Activated T-helper 1 cell treated with anti-CD3 and anti-CD28 coated beads, Interleukin-12 subunit alpha, Interleukin-12 subunit beta, Interleukin-2, Interleukin-4 antibody, amounts not matched to agents 30 ng/mL and 10 ng/mL and 1 ng/mL, durations not matched to agents 14 hours and 24 hours and 36 hours (primary cell): ENCODE measurements at regions not wholly inside any gene's neighbourhood (a gene's known extent, or its start where the extent isn't known, plus 50 kb on each side); places are given as distances from the start of the nearest gene placed in this dataset.

Experiments used
- DNase-seq: peaks from one replicate; pipeline ENCODE4 v3.0.0; 2021; ENCODE audit warnings: low spot score
- H3K27ac Mint-ChIP-seq: one replicate; pipeline ENCODE4 v1.8.0; 2021; ENCODE audit warnings: mild to moderate bottlenecking, mixed read lengths
- H3K27me3 Mint-ChIP-seq: one replicate; pipeline ENCODE4 v1.8.0; 2022; ENCODE audit warnings: mild to moderate bottlenecking, moderate library complexity, mixed read lengths; ENCODE audit not compliant: insufficient read depth
- H3K36me3 Mint-ChIP-seq: one replicate; pipeline ENCODE4 v1.8.0; 2021; ENCODE audit warnings: low read depth, mixed read lengths
- H3K4me1 Mint-ChIP-seq: one replicate; pipeline ENCODE4 v1.8.0; 2021; ENCODE audit warnings: low read depth, mixed read lengths
- H3K4me3 Mint-ChIP-seq: one replicate; pipeline ENCODE4 v1.8.0; 2021; ENCODE audit warnings: mild to moderate bottlenecking, moderate library complexity, mixed read lengths
- H3K9me3 Mint-ChIP-seq: one replicate; pipeline ENCODE4 v1.8.0; 2021; ENCODE audit warnings: mixed read lengths
- intact Hi-C: fragments of 100-400 bp; cut with micrococcal nuclease; formaldehyde crosslinking; loops from one replicate; pipeline ENCODE4 v1.15.1; 2024

- no peaks in the 10 kb centered on the region for H3K36me3 Mint-ChIP-seq
- no peaks in the 10 kb centered on the region for H3K27me3 Mint-ChIP-seq
- no peak for DNase-seq
- intact Hi-C loops = no loop called here
- H3K9me3 Mint-ChIP-seq = peaks cover 23% of the 10 kb centered on the region
- H3K27ac Mint-ChIP-seq = no peak overlapping the region
- H3K4me3 Mint-ChIP-seq = no peak overlapping the region
- H3K4me1 Mint-ChIP-seq = no peaks in the 10 kb centered on the region
These were observed 90.1 kb upstream of the FOXG1 start for GRCh38 chr14:28676479-28676878.

- no peak overlapping the region for H3K27ac Mint-ChIP-seq
- intact Hi-C loops = no loop called here
- DNase-seq = no peak
- H3K36me3 Mint-ChIP-seq = no peaks in the 10 kb centered on the region
- no peaks in the 10 kb centered on the region for H3K27me3 Mint-ChIP-seq
- no peaks in the 10 kb centered on the region for H3K4me1 Mint-ChIP-seq
- no peak overlapping the region for H3K4me3 Mint-ChIP-seq
- peaks cover 24% of the 10 kb centered on the region for H3K9me3 Mint-ChIP-seq
These were observed 89.2 kb upstream of the FOXG1 start for GRCh38 chr14:28677381-28677780.

DNA sequence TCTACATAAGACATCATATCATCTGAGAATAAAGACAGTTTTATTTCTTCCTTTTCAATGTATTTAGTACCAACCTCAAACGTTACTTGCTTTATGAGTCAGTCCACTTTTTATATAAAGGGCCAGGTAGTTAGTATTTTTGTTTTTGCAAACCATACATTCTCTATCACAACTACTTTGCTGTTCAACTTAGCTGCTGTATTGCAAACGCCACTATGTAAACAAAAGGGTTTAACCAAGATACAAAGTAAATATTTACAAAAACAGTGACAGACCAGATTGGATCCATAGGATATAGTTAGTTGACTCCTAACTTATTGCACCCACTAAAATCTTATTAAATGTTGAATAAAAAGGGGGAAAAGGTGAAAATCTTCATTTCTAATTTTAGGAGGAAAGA, 87.7 kb upstream of the FOXG1 start:
- no peaks in the 10 kb centered on the region for H3K36me3 Mint-ChIP-seq
- H3K27ac Mint-ChIP-seq = no peak overlapping the region
- no peaks in the 10 kb centered on the region for H3K27me3 Mint-ChIP-seq
- intact Hi-C loops = no loop called here
- peaks cover 18% of the 10 kb centered on the region for H3K9me3 Mint-ChIP-seq
- no peak for DNase-seq
- H3K4me3 Mint-ChIP-seq = no peak overlapping the region
- no peaks in the 10 kb centered on the region for H3K4me1 Mint-ChIP-seq

DNA sequence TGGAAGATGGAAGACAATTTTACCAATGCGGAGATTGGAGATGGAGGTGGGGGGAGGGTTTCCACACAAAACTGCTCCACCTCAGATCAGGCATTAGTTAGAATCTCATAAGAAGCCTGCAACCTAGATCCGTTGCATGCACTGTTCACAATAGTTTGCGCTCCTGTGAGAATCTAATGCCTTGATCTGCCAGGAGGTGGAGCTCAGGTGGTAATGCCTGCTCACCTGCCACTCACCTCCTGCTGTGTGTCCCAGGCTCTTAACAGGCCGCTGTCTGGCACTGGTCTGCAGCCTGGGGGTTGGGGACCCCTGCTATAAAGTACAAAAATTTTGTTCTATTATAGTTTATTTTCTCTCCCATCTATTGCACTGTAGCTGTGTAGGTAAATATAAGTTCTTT, 84.9 kb upstream of the FOXG1 start:
- H3K4me3 Mint-ChIP-seq = no peak overlapping the region
- no peak for DNase-seq
- peaks cover 12% of the 10 kb centered on the region for H3K9me3 Mint-ChIP-seq
- no peaks in the 10 kb centered on the region for H3K36me3 Mint-ChIP-seq
- H3K27me3 Mint-ChIP-seq = no peaks in the 10 kb centered on the region
- intact Hi-C loops = no loop called here
- H3K4me1 Mint-ChIP-seq = no peaks in the 10 kb centered on the region
- H3K27ac Mint-ChIP-seq = no peak overlapping the region

GRCh38 chr14:28690029-28690692, 76.4 kb upstream of the FOXG1 start:
- no peaks in the 10 kb centered on the region for H3K4me1 Mint-ChIP-seq
- intact Hi-C loops = no loop called here
- H3K36me3 Mint-ChIP-seq = no peaks in the 10 kb centered on the region
- no peak overlapping the region for H3K4me3 Mint-ChIP-seq
- DNase-seq = no peak
- H3K27me3 Mint-ChIP-seq = no peaks in the 10 kb centered on the region
- H3K27ac Mint-ChIP-seq = no peak overlapping the region
- peaks cover 20% of the 10 kb centered on the region for H3K9me3 Mint-ChIP-seq

DNA sequence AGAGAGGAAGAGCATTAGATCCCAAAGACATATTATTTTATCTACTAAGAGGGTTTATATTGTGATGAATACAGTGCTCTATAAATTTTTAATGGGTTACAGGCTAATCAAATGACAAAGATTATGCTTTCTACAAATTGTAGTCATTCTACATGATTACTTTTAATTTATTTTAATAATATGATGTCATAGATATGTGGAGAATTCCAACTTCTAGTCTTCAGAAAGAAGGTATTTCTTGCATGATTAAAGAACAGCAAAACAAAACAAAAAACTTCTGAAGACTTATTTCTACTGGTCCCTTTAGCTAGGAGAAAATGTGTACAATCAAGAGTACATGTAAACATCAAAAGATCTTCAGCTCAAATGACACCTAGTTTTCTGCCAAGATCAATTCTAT, 71.5 kb upstream of the FOXG1 start:
- no peak for DNase-seq
- intact Hi-C loops = no loop called here
- no peaks in the 10 kb centered on the region for H3K27me3 Mint-ChIP-seq
- H3K4me3 Mint-ChIP-seq = no peak overlapping the region
- H3K36me3 Mint-ChIP-seq = no peaks in the 10 kb centered on the region
- no peaks in the 10 kb centered on the region for H3K4me1 Mint-ChIP-seq
- H3K27ac Mint-ChIP-seq = no peak overlapping the region
- H3K9me3 Mint-ChIP-seq = peaks cover 14% of the 10 kb centered on the region

DNA sequence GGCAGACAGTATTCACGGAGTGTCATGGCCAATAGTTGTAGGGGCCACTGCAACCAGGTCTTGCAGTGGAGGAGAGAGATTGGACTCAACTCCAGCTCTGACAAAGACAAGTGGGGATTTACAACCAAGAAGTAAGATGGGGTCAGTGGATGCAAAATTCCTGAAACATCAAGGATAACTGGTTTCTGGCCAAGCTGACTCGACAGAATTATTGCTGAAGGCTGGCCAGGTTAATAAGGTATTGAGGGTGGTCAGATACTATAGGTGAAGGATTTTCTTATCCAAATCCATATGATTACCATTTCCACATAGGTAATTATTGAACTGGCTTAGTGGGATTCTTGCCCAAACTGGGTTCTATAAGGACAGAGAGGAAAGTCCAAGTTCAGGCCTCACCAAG, 64.9 kb upstream of the FOXG1 start:
- Mint-ChIP-seq H3K27ac (no peak overlapping the region), H3K4me1 (no peaks in the 10 kb centered on the region), H3K36me3 (no peaks in the 10 kb centered on the region), H3K9me3 (peaks cover 8% of the 10 kb centered on the region), H3K4me3 (no peak overlapping the region), H3K27me3 (no peaks in the 10 kb centered on the region)
- DNase-seq = no peak
- intact Hi-C loops = no loop called here

DNA sequence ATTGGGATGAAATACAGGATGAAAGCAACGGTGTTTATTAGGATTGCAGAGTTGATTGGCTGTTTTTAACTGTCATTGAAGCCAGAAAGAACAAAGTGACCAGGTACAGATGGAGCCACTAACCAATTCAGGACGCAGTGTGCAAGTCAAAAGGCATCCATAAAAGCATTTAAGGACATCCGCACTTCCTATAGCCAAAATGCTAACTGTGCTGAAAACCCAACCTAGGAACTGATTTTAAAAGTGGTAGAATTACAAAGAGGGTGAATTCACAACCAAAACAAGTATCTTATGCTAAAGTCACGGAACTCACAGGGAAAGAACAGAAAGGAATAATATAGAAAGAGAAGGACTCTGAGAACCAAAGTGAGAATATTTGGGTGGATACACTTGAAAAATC, 63.1 kb upstream of the FOXG1 start:
- intact Hi-C loops = no loop called here
- no peak overlapping the region for H3K27ac Mint-ChIP-seq

DNA sequence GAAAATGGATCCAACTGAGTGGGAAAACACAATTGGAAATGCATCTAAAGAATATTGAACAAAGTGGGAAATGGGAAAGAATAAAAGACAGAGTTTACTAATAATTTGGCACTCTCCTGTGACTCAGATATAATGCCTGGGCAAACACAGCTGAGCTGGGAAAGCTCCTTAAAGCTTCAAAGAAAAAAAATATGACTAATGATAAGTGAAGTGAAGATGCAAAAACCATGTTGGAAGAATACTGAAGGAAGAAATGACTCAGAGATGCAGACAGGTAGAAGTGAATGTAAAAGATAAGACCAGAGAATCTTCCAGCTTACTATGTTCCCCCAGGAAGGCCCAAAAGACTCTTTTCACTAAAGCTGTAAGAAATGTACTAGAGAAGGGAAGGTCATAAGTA, 62.4 kb upstream of the FOXG1 start:
- no peaks in the 10 kb centered on the region for H3K36me3 Mint-ChIP-seq
- no peaks in the 10 kb centered on the region for H3K4me1 Mint-ChIP-seq
- intact Hi-C loops = no loop called here
- no peak for DNase-seq
- no peak overlapping the region for H3K27ac Mint-ChIP-seq
- peaks cover 6% of the 10 kb centered on the region for H3K9me3 Mint-ChIP-seq
- H3K27me3 Mint-ChIP-seq = no peaks in the 10 kb centered on the region
- no peak overlapping the region for H3K4me3 Mint-ChIP-seq

More for the DNA sequence above, 63.1 kb upstream of the FOXG1 start:
- Mint-ChIP-seq H3K9me3 (peaks cover 6% of the 10 kb centered on the region), H3K4me3 (no peak overlapping the region), H3K27me3 (no peaks in the 10 kb centered on the region), H3K36me3 (no peaks in the 10 kb centered on the region), H3K4me1 (no peaks in the 10 kb centered on the region)
- DNase-seq = no peak

DNA sequence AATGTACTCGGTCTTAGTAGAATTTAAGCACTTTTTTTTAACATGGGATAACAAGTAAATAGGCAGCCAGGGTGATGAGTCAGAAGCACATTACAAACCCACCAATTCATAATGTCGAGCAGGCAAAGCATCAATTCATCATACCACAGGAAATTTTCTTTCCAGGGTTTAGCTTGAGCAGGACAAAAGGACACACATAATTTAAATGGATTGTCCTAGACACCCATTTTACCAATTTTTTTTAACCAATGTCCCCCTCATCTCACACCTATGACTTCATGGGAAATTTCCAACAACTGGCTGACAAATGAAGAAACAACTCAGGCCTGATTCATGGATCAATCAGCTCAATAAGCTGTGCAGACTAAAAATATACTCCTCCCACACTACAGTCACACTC, 58.8 kb upstream of the FOXG1 start:
- no peaks in the 10 kb centered on the region for H3K27me3 Mint-ChIP-seq
- intact Hi-C loops = no loop called here
- H3K27ac Mint-ChIP-seq = no peak overlapping the region
- H3K4me3 Mint-ChIP-seq = no peak overlapping the region
- no peaks in the 10 kb centered on the region for H3K4me1 Mint-ChIP-seq
- H3K36me3 Mint-ChIP-seq = no peaks in the 10 kb centered on the region
- DNase-seq = no peak
- peaks cover 10% of the 10 kb centered on the region for H3K9me3 Mint-ChIP-seq

GRCh38 chr14:28709571-28710305, 56.8 kb upstream of the FOXG1 start:
- Mint-ChIP-seq H3K27me3 (no peaks in the 10 kb centered on the region), H3K4me1 (no peaks in the 10 kb centered on the region), H3K36me3 (no peaks in the 10 kb centered on the region), H3K9me3 (peaks cover 5% of the 10 kb centered on the region), H3K4me3 (no peak overlapping the region), H3K27ac (no peak overlapping the region)
- intact Hi-C loops = no loop called here
- DNase-seq = no peak
